HEK293T (cell line): ENCODE measurements at regions not wholly inside any gene's neighbourhood (a gene's known extent, or its start where the extent isn't known, plus 50 kb on each side); places are given as distances from the start of the nearest gene placed in this dataset.

ENCODE experiments used
- CTCF ChIA-PET: fragments of 350-600 bp; formaldehyde crosslinking; extraction: SDS; loops from one replicate; lab custom pipeline; 2021; ENCODE audit warnings: antibody characterized with exemption, inconsistent platforms; lab: Yijun Ruan, JAX
- POLR2A ChIA-PET: fragments of 350-600 bp; formaldehyde crosslinking; extraction: SDS; loops from one replicate; lab custom pipeline; 2020; ENCODE audit warnings: antibody characterized with exemption, inconsistent platforms; lab: Yijun Ruan, JAX
- DNase-seq: peaks from one replicate; pipeline ENCODE4 v3.0.0; 2012; ENCODE audit warnings: mixed read lengths; ENCODE audit errors: extremely low spot score
- ARNT ChIP-seq: fragments of 450-650 bp; IDR thresholded peaks from 2 replicates; pipeline ENCODE4 v1.6.1; 2017; ENCODE audit warnings: mild to moderate bottlenecking
- BHLHE40 ChIP-seq: fragments of 450-650 bp; IDR thresholded peaks from 2 replicates; pipeline ENCODE4 v1.6.1; 2016; ENCODE audit warnings: mild to moderate bottlenecking, moderate library complexity, borderline replicate concordance
- CTBP1 ChIP-seq: fragments of 450-650 bp; IDR thresholded peaks from 2 replicates; pipeline ENCODE4 v1.6.1; 2016; ENCODE audit warnings: borderline replicate concordance
- ELF4 ChIP-seq: fragments of 450-650 bp; IDR thresholded peaks from 2 replicates; pipeline ENCODE4 v1.6.1; 2017; ENCODE audit warnings: antibody characterized with exemption
- FOXA1 ChIP-seq: fragments of 450-650 bp; IDR thresholded peaks from 2 replicates; pipeline ENCODE4 v1.6.1; 2016; ENCODE audit warnings: mild to moderate bottlenecking
- FOXK2 ChIP-seq: fragments of 450-650 bp; IDR thresholded peaks from 2 replicates; pipeline ENCODE4 v1.6.1; 2016; ENCODE audit warnings: mild to moderate bottlenecking
- FOXM1 ChIP-seq: fragments of 450-650 bp; IDR thresholded peaks from 2 replicates; pipeline ENCODE4 v1.6.1; 2017; ENCODE audit warnings: mild to moderate bottlenecking, borderline replicate concordance
- HDGF ChIP-seq: fragments of 450-650 bp; IDR thresholded peaks from 2 replicates; pipeline ENCODE4 v1.6.1; 2017; ENCODE audit warnings: antibody characterized with exemption, borderline replicate concordance
- L3MBTL2 ChIP-seq: fragments of 450-650 bp; conservative IDR thresholded peaks from 2 replicates; pipeline ENCODE4 v1.6.1; 2016; ENCODE audit warnings: mild to moderate bottlenecking
- LEF1 ChIP-seq: fragments of 450-650 bp; IDR thresholded peaks from 2 replicates; pipeline ENCODE4 v1.6.1; 2017; ENCODE audit warnings: mild to moderate bottlenecking, borderline replicate concordance
- NFRKB ChIP-seq: fragments of 450-650 bp; IDR thresholded peaks from 2 replicates; pipeline ENCODE4 v1.6.1; 2016; ENCODE audit warnings: mild to moderate bottlenecking, moderate library complexity
- PKNOX1 ChIP-seq: fragments of 450-650 bp; IDR thresholded peaks from 2 replicates; pipeline ENCODE4 v1.6.1; 2016
- SP1 ChIP-seq: fragments of 450-650 bp; IDR thresholded peaks from 2 replicates; pipeline ENCODE4 v1.6.1; 2017
- SUZ12 ChIP-seq: fragments of 450-650 bp; IDR thresholded peaks from 2 replicates; pipeline ENCODE4 v1.6.1; 2016; ENCODE audit warnings: mild to moderate bottlenecking
- TARDBP ChIP-seq: fragments of 450-650 bp; IDR thresholded peaks from 2 replicates; pipeline ENCODE4 v1.6.1; 2016
- ZNF384 ChIP-seq: fragments of 450-650 bp; IDR thresholded peaks from 2 replicates; pipeline ENCODE4 v1.6.1; 2016

DNA sequence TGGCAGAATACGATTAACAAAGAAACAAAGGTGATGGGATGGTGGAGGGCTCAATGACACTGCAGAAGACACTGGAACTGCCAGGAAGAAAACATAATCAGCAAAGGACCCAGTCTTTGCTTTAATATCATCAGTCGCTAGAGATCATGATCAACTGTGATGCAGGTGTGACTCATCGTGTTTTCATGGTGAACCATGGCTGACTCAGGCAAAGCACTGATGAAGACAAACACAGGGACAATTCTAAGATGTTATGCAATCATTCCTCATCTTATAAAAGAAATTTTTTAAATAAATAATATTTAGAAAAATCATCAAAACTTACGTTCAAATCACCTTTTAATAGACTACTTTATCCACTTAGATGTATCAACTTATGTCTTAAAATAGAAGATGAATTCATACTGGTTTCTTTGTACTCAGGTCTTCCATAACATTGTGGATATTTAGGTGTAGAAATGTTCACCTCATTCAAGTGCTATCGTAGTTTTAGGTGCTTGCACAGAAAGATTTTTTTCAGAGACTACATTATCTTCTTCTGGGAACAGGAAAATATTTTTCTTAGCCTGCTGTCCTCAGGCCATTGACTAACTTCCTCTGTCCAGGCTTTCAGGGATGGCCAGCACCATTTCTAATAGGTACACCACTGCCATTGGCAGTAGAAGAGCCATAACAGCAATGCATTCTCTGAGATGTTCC, 673.4 kb upstream of the MEF2C start:
- ChIA-PET CTCF (no interaction called here), POLR2A (no interaction called here)
- DNase-seq = no peak
- TF ChIP-seq TARDBP (no peak), FOXA1 (no peak), FOXK2 (no peak), BHLHE40 (no peak), SP1 (no peak), SUZ12 (no peak)

DNA sequence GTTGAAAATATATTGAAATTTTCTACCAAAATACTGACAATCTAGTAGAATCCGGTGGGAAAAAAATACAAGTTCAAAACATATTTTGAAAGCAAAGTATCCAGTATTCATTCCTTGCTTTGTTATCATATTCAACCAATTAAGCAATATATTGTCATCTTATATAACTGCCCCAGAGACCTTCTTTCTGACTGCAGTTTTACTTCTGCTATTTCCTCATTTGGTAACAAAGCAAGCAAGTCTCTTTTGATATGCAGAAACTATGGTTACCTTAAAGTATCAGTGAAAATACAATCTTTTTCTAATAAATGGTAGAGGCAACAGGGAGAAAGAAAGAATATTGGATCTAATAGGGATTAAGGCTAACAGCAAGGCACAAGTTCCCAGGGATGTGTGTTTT, 663.7 kb upstream of the MEF2C start:
- CTCF ChIA-PET = no interaction called here
- no peak for TF ChIP-seq SUZ12
- TF ChIP-seq ARNT = no peak
- no peak for TF ChIP-seq NFRKB
- TF ChIP-seq LEF1 = no peak
- no peak for TF ChIP-seq ELF4
- TF ChIP-seq ZNF384 = no peak
- no peak for TF ChIP-seq L3MBTL2
- no peak for TF ChIP-seq TARDBP
- TF ChIP-seq FOXA1 = no peak
- TF ChIP-seq SP1 = no peak
- POLR2A ChIA-PET = no interaction called here
- no peak for DNase-seq

DNA sequence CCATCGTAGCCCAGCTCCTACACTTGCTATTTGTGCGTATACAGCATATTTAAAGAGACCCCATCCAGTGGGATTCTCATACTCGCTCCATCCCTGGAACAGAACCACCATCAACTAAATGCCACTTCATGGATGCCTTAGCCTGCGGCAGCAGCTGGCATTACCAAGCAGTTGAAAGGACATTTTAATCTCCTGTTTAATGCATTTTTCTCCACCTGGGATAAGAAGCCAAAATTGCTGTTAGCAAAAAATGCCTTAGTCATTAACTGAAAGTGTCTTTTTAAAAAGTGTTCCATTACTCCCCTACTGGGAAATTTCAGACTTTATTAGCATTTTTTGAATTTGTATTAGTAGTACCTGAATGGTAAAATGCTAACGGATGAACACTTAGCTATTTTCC, 662.6 kb upstream of the MEF2C start:
- ChIA-PET CTCF (no interaction called here), POLR2A (no interaction called here)
- no peak for TF ChIP-seq ZNF384
- TF ChIP-seq FOXK2 = no peak
- TF ChIP-seq ELF4 = no peak
- TF ChIP-seq HDGF = no peak
- no peak for TF ChIP-seq ARNT
- no peak for TF ChIP-seq NFRKB
- TF ChIP-seq FOXM1 = no peak
- no peak for TF ChIP-seq SP1
- TF ChIP-seq SUZ12 = no peak
- TF ChIP-seq PKNOX1 = no peak
- no peak for DNase-seq

GRCh38 chr5:89545076-89545475, 662.1 kb upstream of the MEF2C start:
- CTCF ChIA-PET = no interaction called here
- DNase-seq = no peak
- POLR2A ChIA-PET = no interaction called here
- TF ChIP-seq SUZ12 = no peak
- no peak for TF ChIP-seq HDGF
- no peak for TF ChIP-seq ARNT
- no peak for TF ChIP-seq ELF4
- TF ChIP-seq FOXM1 = no peak
- no peak for TF ChIP-seq LEF1
- TF ChIP-seq CTBP1 = no peak
- TF ChIP-seq FOXA1 = no peak
- TF ChIP-seq ZNF384 = no peak
- no peak for TF ChIP-seq NFRKB
- no peak for TF ChIP-seq L3MBTL2
- TF ChIP-seq TARDBP = no peak
- no peak for TF ChIP-seq SP1
- TF ChIP-seq BHLHE40 = no peak
- TF ChIP-seq FOXK2 = no peak
- no peak for TF ChIP-seq PKNOX1

DNA sequence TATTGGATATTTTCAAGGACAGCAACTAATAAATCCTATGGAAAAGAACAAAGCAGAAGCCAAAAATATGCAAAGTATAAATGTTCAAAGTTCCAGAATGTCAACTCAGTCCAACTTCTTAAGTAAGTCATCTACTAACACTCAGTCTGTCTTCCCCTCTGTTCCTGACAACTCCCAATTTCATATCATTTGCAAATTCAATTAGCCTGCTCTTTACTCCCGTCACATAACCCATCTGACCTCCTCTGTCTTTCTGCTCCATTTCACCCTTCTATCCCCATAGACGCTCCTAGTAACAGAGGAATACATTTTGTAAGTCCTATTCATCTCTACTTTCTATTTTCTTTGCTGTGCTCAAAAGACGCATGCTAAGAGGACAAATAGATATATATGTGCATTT, 659.8 kb upstream of the MEF2C start:
- ChIA-PET POLR2A (no interaction called here), CTCF (no interaction called here)
- TF ChIP-seq FOXM1 (no peak), LEF1 (no peak), SUZ12 (no peak), TARDBP (no peak), ZNF384 (no peak), CTBP1 (no peak), HDGF (no peak), SP1 (no peak), ARNT (no peak), FOXA1 (no peak), NFRKB (no peak), PKNOX1 (no peak), BHLHE40 (no peak), FOXK2 (no peak), ELF4 (no peak)
- no peak for DNase-seq

DNA sequence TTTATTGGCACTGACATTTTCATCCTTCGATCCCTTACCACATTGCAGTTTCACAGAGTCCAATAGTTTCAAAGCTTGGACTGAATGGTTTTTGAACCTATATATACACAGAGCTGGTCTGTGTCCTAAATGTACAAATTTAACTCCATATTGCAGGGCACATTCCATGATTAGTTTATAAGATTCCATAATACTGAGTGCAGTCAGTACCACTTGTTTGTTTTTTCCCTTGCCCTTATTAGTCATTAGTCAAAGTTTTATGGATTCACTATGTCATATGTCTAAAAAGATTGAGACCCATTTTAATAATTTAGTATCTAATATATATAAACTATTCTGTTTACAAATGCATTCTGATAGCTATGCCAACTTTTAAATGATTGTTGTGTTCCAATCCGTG, 654.8 kb upstream of the MEF2C start:
- ChIA-PET CTCF (no interaction called here), POLR2A (no interaction called here)
- TF ChIP-seq CTBP1 = no peak
- TF ChIP-seq HDGF = no peak
- TF ChIP-seq ARNT = no peak
- TF ChIP-seq SP1 = no peak
- TF ChIP-seq SUZ12 = no peak
- TF ChIP-seq BHLHE40 = no peak
- no peak for TF ChIP-seq LEF1
- no peak for TF ChIP-seq L3MBTL2
- no peak for TF ChIP-seq FOXM1
- TF ChIP-seq ZNF384 = no peak
- TF ChIP-seq FOXA1 = no peak
- no peak for TF ChIP-seq NFRKB
- TF ChIP-seq TARDBP = no peak
- no peak for TF ChIP-seq FOXK2
- no peak for TF ChIP-seq PKNOX1
- TF ChIP-seq ELF4 = no peak
- DNase-seq = no peak
